HL-60 (cell line): ENCODE measurements at regions not wholly inside any gene's neighbourhood (a gene's known extent, or its start where the extent isn't known, plus 50 kb on each side); places are given as distances from the start of the nearest gene placed in this dataset.

Source experiments
- DNase-seq, 2 experiments: peaks; one replicate each; pipeline ENCODE4 v3.0.0-alpha.2; 2010 to 2020; ENCODE audit warnings: low read depth in 1 of 2, low spot score in 1 of 2
- H3K27ac ChIP-seq: fragments of 250-450 bp; sonication (Bioruptor Pico); replicated peaks from 2 replicates; pipeline ENCODE4 v1.5.1; 2020; ENCODE audit warnings: mild to moderate bottlenecking, moderate library complexity
- H3K27me3 ChIP-seq: fragments of 250-450 bp; sonication (Bioruptor Pico); 2 replicates; pipeline ENCODE4 v1.5.1; 2021; ENCODE audit warnings: mild to moderate bottlenecking, moderate library complexity; ENCODE audit not compliant: insufficient read depth, poor library complexity, severe bottlenecking
- H3K4me3 ChIP-seq: replicated peaks from 2 replicates; pipeline ENCODE4 v1.5.1; 2011; ENCODE audit warnings: mild to moderate bottlenecking, control low read depth, low read length; ENCODE audit not compliant: insufficient read depth
- GABPA ChIP-seq: IDR thresholded peaks from 2 replicates; pipeline ENCODE4 v1.6.1; 2012; ENCODE audit warnings: low read depth
- POLR2AphosphoS5 ChIP-seq: IDR thresholded peaks from 2 replicates; pipeline ENCODE4 v1.6.1; 2012; ENCODE audit warnings: low read depth
- SPI1 ChIP-seq: IDR thresholded peaks from 2 replicates; pipeline ENCODE4 v1.6.1; 2012; ENCODE audit warnings: low read depth, mild to moderate bottlenecking, borderline replicate concordance
- TF ChIP-seq, protein P1 (sequence below): IDR thresholded peaks from one replicate; pipeline ENCODE4 v1.5.1; 2011; ENCODE audit warnings: low read length, control low read depth, inconsistent platforms; ENCODE audit not compliant: insufficient read depth
- TF ChIP-seq, protein P2 (sequence below): IDR thresholded peaks from 2 replicates; pipeline ENCODE4 v1.6.1; 2012; ENCODE audit warnings: low read depth; ENCODE audit not compliant: insufficient replicate concordance

DNA sequence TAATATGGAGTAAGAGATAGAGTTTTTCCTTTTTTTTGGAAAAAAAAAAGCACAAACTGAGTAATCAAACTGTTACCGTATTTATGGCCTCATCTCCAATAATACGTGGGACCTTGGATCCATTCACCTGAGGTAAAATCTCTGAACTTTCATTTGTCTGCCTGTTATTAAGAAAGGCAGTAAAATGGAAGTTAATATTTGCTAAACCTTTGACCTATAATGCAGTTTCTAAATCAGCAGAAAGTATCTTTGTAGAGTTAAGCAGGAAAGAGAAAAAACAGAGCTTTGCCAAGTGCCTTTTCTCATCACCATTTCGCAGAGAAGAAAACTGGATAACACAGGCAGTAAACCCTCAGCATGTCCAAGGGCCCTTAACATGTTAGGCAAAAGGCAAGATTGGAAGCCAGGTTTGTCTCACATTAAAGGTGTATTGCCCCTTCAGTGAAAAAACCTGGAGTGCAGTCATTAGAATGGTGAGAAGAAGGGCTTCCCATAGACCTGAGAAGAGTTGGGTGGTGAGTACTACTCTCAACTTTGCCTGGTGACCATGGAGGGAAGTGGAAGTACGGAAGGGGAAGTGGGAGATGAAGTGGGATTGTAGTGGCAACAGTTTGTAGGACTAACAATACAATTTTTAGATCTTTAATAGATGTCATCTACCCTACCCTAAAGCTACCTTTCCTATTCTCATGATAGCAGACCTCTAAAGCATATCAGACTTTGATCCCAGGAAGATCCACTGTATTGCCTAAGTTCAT, 65.4 kb upstream of the GRAMD2B start:
- Histone ChIP-seq H3K4me3 (no peak overlapping the region), H3K27ac (no peak overlapping the region), H3K27me3 (no peaks in the 10 kb centered on the region)
- no peak for DNase-seq
- TF ChIP-seq SPI1 (no peak), POLR2AphosphoS5 (no peak), GABPA (no peak)
- TF ChIP-seq, protein P1, sequence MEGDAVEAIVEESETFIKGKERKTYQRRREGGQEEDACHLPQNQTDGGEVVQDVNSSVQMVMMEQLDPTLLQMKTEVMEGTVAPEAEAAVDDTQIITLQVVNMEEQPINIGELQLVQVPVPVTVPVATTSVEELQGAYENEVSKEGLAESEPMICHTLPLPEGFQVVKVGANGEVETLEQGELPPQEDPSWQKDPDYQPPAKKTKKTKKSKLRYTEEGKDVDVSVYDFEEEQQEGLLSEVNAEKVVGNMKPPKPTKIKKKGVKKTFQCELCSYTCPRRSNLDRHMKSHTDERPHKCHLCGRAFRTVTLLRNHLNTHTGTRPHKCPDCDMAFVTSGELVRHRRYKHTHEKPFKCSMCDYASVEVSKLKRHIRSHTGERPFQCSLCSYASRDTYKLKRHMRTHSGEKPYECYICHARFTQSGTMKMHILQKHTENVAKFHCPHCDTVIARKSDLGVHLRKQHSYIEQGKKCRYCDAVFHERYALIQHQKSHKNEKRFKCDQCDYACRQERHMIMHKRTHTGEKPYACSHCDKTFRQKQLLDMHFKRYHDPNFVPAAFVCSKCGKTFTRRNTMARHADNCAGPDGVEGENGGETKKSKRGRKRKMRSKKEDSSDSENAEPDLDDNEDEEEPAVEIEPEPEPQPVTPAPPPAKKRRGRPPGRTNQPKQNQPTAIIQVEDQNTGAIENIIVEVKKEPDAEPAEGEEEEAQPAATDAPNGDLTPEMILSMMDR, result no peak
- TF ChIP-seq, protein P2, sequence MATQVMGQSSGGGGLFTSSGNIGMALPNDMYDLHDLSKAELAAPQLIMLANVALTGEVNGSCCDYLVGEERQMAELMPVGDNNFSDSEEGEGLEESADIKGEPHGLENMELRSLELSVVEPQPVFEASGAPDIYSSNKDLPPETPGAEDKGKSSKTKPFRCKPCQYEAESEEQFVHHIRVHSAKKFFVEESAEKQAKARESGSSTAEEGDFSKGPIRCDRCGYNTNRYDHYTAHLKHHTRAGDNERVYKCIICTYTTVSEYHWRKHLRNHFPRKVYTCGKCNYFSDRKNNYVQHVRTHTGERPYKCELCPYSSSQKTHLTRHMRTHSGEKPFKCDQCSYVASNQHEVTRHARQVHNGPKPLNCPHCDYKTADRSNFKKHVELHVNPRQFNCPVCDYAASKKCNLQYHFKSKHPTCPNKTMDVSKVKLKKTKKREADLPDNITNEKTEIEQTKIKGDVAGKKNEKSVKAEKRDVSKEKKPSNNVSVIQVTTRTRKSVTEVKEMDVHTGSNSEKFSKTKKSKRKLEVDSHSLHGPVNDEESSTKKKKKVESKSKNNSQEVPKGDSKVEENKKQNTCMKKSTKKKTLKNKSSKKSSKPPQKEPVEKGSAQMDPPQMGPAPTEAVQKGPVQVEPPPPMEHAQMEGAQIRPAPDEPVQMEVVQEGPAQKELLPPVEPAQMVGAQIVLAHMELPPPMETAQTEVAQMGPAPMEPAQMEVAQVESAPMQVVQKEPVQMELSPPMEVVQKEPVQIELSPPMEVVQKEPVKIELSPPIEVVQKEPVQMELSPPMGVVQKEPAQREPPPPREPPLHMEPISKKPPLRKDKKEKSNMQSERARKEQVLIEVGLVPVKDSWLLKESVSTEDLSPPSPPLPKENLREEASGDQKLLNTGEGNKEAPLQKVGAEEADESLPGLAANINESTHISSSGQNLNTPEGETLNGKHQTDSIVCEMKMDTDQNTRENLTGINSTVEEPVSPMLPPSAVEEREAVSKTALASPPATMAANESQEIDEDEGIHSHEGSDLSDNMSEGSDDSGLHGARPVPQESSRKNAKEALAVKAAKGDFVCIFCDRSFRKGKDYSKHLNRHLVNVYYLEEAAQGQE, result no peak

DNA sequence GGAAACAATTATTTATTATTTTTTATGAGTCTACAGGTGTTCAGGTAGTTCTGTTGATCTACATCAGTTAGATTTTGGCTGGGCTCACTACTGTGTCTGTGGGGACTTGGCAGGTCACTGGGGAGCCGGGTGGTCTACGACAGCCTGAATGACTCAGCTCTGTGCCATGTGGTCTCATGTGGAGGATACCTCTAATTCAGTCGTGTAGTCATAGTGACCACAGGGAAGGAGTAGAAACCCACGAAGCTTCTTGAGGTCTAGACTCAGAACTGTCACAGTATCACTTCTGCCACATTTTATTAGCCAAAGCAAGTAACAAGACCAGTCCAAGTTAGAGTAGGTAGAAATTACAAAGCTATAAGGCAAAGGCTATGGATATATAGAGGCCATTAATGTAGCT, 64.7 kb upstream of the GRAMD2B start:
- H3K27ac ChIP-seq, result no peak overlapping the region
- no peaks in the 10 kb centered on the region for H3K27me3 ChIP-seq
- H3K4me3 ChIP-seq, result no peak overlapping the region
- no peak for DNase-seq
- TF ChIP-seq SPI1 (no peak), POLR2AphosphoS5 (no peak), GABPA (no peak)
- TF ChIP-seq, protein P1, result no peak
- TF ChIP-seq, protein P2, result no peak

DNA sequence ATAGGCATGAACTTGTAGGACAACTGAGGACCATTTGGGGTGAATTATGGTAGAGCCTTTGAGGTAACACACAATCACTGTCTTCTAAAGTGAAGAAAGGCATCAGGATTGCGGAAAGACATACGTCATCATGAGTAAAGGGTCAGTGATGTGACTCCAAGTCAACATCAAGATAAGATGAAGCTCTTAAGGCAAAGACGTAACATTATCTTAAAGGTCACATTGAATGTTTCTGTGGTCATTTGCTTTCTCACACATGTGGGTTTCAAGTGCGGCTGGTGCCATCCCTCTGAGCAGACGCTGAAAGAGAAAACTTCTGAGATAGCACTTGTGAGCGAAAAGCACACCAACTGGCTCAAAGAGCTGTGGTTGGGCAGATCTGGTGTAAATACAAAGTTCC, 63.3 kb upstream of the GRAMD2B start:
- no peaks in the 10 kb centered on the region for H3K27me3 ChIP-seq
- no peak overlapping the region for H3K27ac ChIP-seq
- H3K4me3 ChIP-seq, result no peak overlapping the region
- DNase-seq, result no peak
- TF ChIP-seq, protein P1, result no peak
- TF ChIP-seq SPI1, result no peak
- no peak for TF ChIP-seq GABPA

DNA sequence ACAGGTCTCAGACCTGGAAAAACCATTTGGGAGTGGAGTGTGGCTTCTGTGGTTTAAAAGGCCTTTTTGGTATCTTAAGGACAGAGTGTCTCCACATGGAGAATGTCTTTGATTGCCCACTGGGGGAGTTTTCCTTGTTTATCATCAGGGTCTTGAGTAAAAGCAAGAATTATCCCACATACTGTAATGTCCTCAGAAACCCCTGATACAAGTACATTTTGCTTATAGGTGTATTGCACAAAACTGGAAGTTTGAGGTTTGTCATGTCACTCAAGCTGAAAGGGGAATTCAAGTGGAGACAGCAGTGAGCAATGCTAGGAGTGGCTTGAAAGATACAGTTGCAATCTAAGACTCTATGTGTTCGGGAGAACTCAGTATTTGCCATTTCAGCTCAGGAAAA, 62.7 kb upstream of the GRAMD2B start:
- no peak for TF ChIP-seq SPI1
- TF ChIP-seq, protein P2, result no peak
- TF ChIP-seq GABPA, result no peak
- no peak for TF ChIP-seq POLR2AphosphoS5
- TF ChIP-seq, protein P1, result no peak
- DNase-seq, result no peak
- Histone ChIP-seq H3K27me3 (no peaks in the 10 kb centered on the region), H3K4me3 (no peak overlapping the region), H3K27ac (no peak overlapping the region)
